Fibroblast of lung (primary cell): ENCODE measurements at regions not wholly inside any gene's neighbourhood (a gene's known extent, or its start where the extent isn't known, plus 50 kb on each side); places are given as distances from the start of the nearest gene placed in this dataset.

Source experiments
- EZH2 ChIP-seq: IDR thresholded peaks from 2 replicates; pipeline ENCODE4 v1.5.1; 2012; ENCODE audit warnings: low read length, control low read depth, mild to moderate bottlenecking; ENCODE audit errors: missing control alignments
- TF ChIP-seq, protein P1 (sequence below), 2 donors: IDR thresholded peaks in 1 of 2; conservative IDR thresholded peaks in 1 of 2; 1 replicate in 1 of 2; 2 replicates in 1 of 2; pipeline ENCODE4 v1.5.1; 2011 to 2012; ENCODE audit warnings: low read length in 2 of 2, control low read depth in 1 of 2, inconsistent platforms in 1 of 2, low read depth in 1 of 2, mild to moderate bottlenecking in 1 of 2

DNA sequence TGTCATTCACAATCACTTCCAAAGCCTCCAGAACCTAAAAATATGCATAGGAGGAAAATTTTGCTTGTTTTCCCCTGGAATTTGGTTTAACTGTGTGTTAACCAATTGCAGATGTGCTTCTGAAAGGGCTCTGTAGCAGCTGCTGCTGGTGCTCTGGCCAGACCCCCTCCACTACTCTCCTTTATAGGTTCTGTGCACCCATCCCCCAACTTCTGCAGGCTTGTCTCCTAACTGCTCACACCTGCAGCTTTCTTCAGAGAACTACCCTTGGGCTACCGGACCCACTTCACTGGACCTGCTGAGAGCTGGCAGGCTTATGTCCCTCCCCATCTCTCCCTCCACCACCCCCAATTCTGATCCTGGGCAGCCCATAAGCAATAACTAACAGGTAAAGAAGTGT, 662.1 kb upstream of the DIPK2B start:
- TF ChIP-seq, protein P1, sequence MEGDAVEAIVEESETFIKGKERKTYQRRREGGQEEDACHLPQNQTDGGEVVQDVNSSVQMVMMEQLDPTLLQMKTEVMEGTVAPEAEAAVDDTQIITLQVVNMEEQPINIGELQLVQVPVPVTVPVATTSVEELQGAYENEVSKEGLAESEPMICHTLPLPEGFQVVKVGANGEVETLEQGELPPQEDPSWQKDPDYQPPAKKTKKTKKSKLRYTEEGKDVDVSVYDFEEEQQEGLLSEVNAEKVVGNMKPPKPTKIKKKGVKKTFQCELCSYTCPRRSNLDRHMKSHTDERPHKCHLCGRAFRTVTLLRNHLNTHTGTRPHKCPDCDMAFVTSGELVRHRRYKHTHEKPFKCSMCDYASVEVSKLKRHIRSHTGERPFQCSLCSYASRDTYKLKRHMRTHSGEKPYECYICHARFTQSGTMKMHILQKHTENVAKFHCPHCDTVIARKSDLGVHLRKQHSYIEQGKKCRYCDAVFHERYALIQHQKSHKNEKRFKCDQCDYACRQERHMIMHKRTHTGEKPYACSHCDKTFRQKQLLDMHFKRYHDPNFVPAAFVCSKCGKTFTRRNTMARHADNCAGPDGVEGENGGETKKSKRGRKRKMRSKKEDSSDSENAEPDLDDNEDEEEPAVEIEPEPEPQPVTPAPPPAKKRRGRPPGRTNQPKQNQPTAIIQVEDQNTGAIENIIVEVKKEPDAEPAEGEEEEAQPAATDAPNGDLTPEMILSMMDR (conservative IDR thresholded peaks at IDR 0.05 in 1 of 2, IDR thresholded peaks at IDR 0.05 in 1 of 2; ENCODE audit: low read depth in 1 of 2, low read length in 2 of 2) = no peak
- TF ChIP-seq EZH2 = no peak
